ENCODE measurements at regions not wholly inside any gene's neighbourhood (a gene's known extent, or its start where the extent isn't known, plus 50 kb on each side); places are given as distances from the start of the nearest gene placed in this dataset.

- Histone ChIP-seq H3K27ac (no peak overlapping the region), H3K9me3 (no peaks in the 10 kb centered on the region), H3K36me3 (no peaks in the 10 kb centered on the region), H3K27me3 (replicated peaks in 1 of 7) (peaks cover 0 to 3% (median 0%) of the 10 kb centered on the region in 7 donors), H3K4me3 (no peak overlapping the region), H3K4me1 (no peaks in the 10 kb centered on the region)
- 71 to 79% (median 73%) methylated on average over 5 of the region's 5 CpGs for WGBS, 5 donors
- TF ChIP-seq POLR2AphosphoS5 (IDR thresholded peaks at IDR 0.05) (no peak), POLR2A (IDR thresholded peaks at IDR 0.05) (no peak), CTCF (IDR thresholded peaks at IDR 0.05 in 8 of 11, conservative IDR thresholded peaks at IDR 0.05 in 3 of 11) (no peak)
- intact Hi-C loops (cut with DNase I; ENCODE audit: low total_unique reads), result no loop called here
- DNase-seq, result no peak
These were observed 69.6 kb upstream of the KCNK1 start for GRCh38 chr1:233544304-233544703.

- Histone ChIP-seq H3K36me3 (no peaks in the 10 kb centered on the region), H3K27me3 (replicated peaks in 1 of 7) (peaks cover 0 to 3% (median 0%) of the 10 kb centered on the region in 7 donors), H3K4me3 (no peak overlapping the region), H3K9me3 (no peaks in the 10 kb centered on the region), H3K27ac (no peak overlapping the region), H3K4me1 (no peaks in the 10 kb centered on the region)
- 64 to 79% (median 72%) methylated on average over 1 of the region's 1 CpG for whole genome bisulfite sequencing, 5 donors
- intact Hi-C loops (cut with DNase I; ENCODE audit: low total_unique reads), result no loop called here
- no peak for DNase-seq
- TF ChIP-seq POLR2AphosphoS5 (IDR thresholded peaks at IDR 0.05) (no peak), POLR2A (IDR thresholded peaks at IDR 0.05) (no peak), CTCF (IDR thresholded peaks at IDR 0.05 in 8 of 11, conservative IDR thresholded peaks at IDR 0.05 in 3 of 11) (no peak)
These were observed 66.2 kb upstream of the KCNK1 start for GRCh38 chr1:233547726-233548125.

- intact Hi-C loops (cut with DNase I; ENCODE audit: low total_unique reads), result no loop called here
- H3K4me1 ChIP-seq, result no peaks in the 10 kb centered on the region
- H3K27me3 ChIP-seq (replicated peaks in 1 of 7), result peaks cover 0 to 3% (median 0%) of the 10 kb centered on the region in 7 donors
- no peak overlapping the region for H3K4me3 ChIP-seq
- WGBS, 5 donors, result 20 to 38% (median 27%) methylated on average over 2 of the region's 2 CpGs
- no peaks in the 10 kb centered on the region for H3K9me3 ChIP-seq
- H3K27ac ChIP-seq, result no peak overlapping the region
- no peaks in the 10 kb centered on the region for H3K36me3 ChIP-seq
- no peak for DNase-seq
- TF ChIP-seq CTCF (IDR thresholded peaks at IDR 0.05 in 8 of 11, conservative IDR thresholded peaks at IDR 0.05 in 3 of 11) (no peak), POLR2AphosphoS5 (IDR thresholded peaks at IDR 0.05) (no peak), POLR2A (IDR thresholded peaks at IDR 0.05) (no peak)
These were observed 64.5 kb upstream of the KCNK1 start for GRCh38 chr1:233549404-233549803.

- intact Hi-C loops (cut with DNase I; ENCODE audit: low total_unique reads), result no loop called here
- H3K27ac ChIP-seq, result no peak overlapping the region
- TF ChIP-seq POLR2A (IDR thresholded peaks at IDR 0.05) (no peak), CTCF (IDR thresholded peaks at IDR 0.05 in 8 of 11, conservative IDR thresholded peaks at IDR 0.05 in 3 of 11) (no peak), POLR2AphosphoS5 (IDR thresholded peaks at IDR 0.05) (no peak)
- WGBS, 5 donors, result 71 to 90% (median 83%) methylated on average over 3 of the region's 3 CpGs
- no peaks in the 10 kb centered on the region for H3K4me1 ChIP-seq
- H3K9me3 ChIP-seq, result no peaks in the 10 kb centered on the region
- DNase-seq, result no peak
- H3K36me3 ChIP-seq, result no peaks in the 10 kb centered on the region
- H3K27me3 ChIP-seq (replicated peaks in 1 of 7), result peaks cover 0 to 2% (median 0%) of the 10 kb centered on the region in 7 donors
- no peak overlapping the region for H3K4me3 ChIP-seq
These were observed 64.0 kb upstream of the KCNK1 start for GRCh38 chr1:233549917-233550316.

All from spleen (tissue), 11 donors.